ENCODE measurements at regions not wholly inside any gene's neighbourhood (a gene's known extent, or its start where the extent isn't known, plus 50 kb on each side); places are given as distances from the start of the nearest gene placed in this dataset.

DNA sequence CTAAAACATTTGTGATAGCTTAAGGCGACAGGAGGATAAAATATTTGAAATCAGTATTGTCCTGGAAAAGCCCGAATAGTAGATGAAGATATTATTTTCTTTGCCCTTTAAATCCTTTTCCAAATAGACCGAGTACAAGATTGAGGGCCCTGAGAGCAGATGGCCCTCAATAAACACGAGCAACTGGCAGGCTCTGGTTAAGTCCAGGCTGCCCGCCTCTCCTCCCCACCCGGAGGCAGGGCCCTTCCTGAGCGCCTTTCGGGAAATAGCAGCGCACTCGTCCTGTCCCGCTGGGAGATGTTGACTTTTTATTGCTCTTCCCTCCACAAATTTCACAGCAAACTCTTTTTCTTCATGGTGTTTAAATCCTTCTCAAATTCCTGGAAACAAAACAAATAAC lies 50.8 kb upstream of the MAX start:
- TF ChIP-seq POLR2AphosphoS5 (IDR thresholded peaks at IDR 0.05; ENCODE audit: low read depth, low read length) (no peak), POLR2A (IDR thresholded peaks at IDR 0.05; ENCODE audit: low read depth, low read length) (no peak)
